HS-27A (cell line): ENCODE measurements at regions not wholly inside any gene's neighbourhood (a gene's known extent, or its start where the extent isn't known, plus 50 kb on each side); places are given as distances from the start of the nearest gene placed in this dataset.

Experiments
- DNase-seq: peaks from one replicate; pipeline ENCODE4 v3.0.0-alpha.2; 2012; ENCODE audit warnings: low read depth, missing footprints

DNA sequence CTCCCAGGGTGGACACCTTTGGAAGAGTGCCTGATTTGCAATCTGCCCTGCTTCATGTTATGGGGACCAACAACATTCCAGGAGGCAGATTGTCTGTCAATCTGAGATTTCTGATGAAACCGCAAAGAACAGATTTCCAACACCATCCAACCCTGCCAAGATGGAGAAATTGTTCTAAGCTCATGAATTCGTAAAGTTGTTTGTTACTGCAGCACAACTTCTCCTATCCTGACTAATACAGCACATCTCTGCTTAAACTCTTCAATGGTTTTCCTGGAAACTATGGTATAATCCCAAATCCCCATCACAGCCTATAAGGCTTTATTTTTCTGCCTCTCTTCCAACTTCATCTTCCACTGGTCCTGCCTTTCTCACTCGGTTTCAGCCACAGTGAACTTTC lies 210.3 kb upstream of the TSHZ3 start:
- DNase-seq: no peak

- no peak for DNase-seq
Observed at GRCh38 chr19:31560086-31561060, 211.1 kb upstream of the TSHZ3 start.

DNA sequence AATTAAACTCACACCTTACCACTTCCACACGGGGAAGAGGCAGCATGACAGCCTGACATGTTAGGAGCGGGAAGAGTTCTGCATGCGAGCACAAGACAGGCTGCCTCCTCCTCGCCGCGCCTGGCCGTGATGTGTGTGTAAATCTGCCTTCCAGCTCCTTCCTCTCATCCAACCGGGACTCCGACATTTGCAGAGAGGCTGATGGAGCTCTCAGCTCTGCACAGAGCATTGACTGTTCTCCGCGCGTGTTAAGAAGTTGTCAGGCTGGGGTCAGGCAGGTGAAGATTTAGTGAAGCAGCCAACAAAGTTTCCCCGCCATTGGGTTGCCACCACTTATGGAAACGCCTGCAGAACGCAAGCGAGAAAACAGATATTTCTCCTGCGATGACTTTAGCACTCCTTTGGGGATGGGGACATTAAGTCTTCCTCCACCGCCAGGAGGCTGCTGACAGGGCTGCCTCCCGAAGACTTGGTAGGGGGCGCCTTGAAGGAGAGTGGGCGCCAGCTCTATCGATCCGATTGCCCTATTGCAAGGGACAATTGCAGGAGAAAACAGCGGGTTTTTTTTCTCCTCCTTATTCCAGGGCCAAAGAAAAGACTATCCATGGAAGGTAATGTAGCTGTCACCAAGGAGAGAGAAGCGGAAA lies 213.9 kb upstream of the TSHZ3 start:
- no peak for DNase-seq

GRCh38 chr19:31567776-31568175 lies 218.5 kb upstream of the TSHZ3 start:
- DNase-seq: no peak

DNA sequence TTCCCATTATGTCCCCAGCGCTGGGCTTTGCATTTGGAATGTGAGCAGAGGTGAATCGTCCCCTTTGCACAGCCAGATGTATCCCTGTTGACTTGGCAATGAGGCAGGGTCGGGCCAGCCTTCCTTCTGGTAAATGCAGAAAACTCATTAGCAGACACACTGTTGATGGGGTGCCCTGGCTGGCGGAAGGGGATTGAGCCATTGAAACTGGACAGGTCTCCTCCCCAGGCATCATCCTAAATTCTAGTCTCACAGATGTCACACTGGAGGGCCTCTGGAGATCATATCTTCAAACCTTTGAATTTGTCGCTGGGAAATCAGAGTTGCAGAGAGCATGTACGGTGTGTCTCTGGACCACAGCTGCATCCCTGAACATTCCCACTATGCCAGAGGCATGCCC lies 219.5 kb upstream of the TSHZ3 start:
- DNase-seq: no peak

- DNase-seq: no peak
Observed at GRCh38 chr19:31570718-31571117, 221.5 kb upstream of the TSHZ3 start.

- DNase-seq: no peak
Observed at GRCh38 chr19:31572102-31572975, 223.1 kb upstream of the TSHZ3 start.

DNA sequence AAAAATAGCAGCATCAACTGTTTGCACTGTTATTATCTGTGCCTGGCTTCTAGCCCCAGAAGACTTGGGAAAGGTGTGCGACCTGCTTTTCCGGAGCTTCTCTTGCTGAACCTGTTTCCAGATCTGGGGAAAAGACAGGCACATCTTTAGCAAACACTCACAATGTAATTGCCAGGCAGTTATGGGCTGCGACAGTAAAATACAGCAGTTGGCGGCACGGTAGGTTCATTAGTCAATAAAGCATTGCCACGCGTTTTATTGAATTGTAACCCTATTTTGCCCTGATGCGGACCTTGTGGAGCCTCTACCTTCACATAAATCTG lies 223.7 kb upstream of the TSHZ3 start:
- DNase-seq: no peak

DNA sequence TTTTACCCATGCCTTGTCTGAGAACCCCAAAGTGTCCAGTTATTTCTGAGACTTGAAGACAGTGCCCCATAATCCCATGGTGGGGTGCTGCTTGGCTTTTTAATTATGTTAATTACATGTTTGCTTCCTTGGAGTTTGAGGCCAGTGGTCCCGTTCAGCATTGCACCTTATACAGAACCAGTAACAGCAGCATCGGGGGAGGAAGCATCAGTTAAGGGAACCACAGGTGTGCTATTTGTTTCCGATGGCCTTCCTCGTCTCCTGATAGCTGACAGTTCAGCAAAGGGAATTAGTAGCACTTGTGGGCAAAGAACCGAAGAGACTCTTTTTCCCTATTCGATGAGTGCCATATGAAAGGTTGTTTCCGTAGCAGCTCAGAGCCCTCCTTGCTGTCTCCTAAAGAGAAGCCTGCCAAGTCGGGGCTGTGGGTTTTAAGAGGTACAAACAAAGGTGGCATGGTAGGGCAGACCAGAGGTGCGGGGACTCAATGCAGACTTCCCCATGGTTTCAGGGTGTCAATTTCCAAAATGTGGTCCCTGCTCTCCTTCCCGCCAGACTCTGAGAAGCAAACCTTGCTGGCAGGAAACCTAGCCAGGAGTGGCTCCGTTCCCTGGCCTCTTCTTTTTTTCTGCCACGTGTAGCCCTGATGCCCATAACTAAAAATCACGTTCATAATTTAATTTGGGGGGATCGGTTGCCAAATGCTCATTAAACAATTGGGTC lies 225.2 kb upstream of the TSHZ3 start:
- no peak for DNase-seq

DNA sequence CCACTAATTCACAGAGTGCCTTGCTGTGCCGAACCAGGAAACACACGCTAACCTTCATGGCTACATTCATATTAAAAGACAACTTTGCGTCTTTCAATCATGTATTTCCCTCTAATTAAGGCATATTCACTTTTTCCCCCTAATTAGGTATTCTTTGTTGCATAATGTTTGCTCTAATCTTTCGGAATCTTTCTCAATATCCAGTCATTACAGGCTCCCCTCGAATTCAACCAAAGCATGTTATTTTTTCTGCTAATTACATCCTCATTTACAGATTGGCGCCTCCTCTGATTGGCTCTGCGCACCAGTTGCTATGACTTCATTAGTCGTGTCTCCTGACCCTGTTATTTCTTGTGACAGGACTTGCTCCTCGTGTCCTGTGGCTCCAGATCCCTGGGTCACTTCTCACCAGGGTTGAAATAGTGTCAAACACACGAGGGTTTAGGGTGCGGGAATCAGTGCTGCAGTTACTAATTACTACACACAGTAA lies 226.7 kb upstream of the TSHZ3 start:
- no peak for DNase-seq

DNA sequence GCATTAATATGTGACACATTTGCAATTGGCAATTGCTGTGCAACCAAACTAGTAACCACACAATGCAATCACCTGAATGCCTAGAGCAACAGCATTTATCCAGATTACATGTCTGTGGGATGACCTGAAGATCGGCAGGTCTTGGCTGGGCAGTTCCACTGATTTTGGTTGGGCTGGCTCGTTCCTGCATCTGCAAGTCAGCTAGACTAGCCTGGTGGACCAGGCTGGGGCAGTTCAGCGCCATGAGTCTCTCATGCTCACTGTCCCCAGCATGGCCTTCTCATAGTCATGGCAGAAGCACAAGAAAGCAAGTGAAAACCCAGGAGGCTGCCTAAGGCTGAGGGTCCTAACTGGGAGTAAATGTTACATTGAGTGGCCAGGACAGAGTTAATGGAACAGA lies 229.1 kb upstream of the TSHZ3 start:
- no peak for DNase-seq

- no peak for DNase-seq
Observed at GRCh38 chr19:31583148-31583547, 233.9 kb upstream of the TSHZ3 start.

- no peak for DNase-seq
Observed at GRCh38 chr19:31586282-31586681, 237.0 kb upstream of the TSHZ3 start.

DNA sequence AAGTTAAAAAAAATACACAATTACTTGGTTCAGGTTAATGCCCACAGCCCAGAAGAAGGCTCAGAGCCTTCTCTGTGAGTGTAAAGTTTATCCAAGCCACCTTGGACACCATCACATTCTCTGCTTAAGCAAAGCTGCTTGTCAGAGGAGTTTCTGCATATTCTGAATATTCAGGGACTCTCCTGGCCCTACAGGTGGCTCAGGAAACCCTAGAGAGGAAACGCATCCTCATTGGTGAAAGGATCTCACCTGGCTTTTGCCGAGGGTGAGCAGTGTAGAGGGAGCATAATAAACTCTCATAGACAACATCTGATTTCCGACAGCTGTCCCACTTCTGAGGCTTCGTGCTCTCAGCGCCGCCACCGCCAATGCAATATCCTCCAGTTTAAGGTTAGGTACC lies 239.9 kb upstream of the TSHZ3 start:
- no peak for DNase-seq

DNA sequence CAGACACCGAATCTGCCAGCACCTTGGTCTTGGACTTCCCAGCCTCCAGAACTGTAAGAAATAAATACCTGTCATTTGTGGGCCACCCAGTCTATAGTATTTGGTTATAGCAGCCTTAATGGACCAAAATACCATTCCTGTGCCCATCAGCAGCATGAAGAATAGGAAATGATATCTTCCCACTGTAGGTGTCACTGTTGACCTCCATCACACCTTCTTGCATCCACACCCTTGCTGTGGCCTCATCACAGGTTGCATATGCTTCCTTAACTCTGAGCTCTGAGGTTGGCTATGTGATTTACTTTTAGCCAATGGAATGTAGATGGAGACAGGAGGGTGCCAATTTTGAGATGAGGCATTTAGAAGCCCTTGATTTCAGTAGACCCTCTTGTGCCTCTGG lies 242.0 kb upstream of the TSHZ3 start:
- DNase-seq: no peak

DNA sequence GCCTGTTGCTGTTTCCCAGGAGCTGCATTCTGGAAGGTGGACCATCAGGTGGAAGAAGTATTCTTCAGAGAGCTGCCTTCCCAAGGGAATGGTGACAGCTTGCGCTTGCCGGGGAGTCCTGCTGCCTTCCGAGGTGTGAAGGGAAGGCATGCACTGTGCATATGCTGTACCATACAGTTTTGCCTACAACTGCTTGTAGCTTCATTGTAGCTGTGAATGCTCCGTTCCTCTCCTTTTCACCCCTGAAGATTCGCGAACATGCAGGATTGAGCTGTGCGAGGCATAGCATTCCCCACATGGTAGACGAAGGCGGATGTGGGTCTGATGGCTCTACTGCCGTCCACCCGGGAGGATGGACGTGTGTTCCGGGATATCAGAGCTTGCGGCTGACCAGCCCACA lies 243.2 kb upstream of the TSHZ3 start:
- DNase-seq: no peak

GRCh38 chr19:31594701-31595100 lies 245.5 kb upstream of the TSHZ3 start:
- no peak for DNase-seq

- DNase-seq: no peak
Observed at GRCh38 chr19:31595521-31595920, 246.3 kb upstream of the TSHZ3 start.

- DNase-seq: no peak
Observed at GRCh38 chr19:31596751-31597150, 247.5 kb upstream of the TSHZ3 start.

- no peak for DNase-seq
Observed at GRCh38 chr19:31597616-31598015, 248.4 kb upstream of the TSHZ3 start.

DNA sequence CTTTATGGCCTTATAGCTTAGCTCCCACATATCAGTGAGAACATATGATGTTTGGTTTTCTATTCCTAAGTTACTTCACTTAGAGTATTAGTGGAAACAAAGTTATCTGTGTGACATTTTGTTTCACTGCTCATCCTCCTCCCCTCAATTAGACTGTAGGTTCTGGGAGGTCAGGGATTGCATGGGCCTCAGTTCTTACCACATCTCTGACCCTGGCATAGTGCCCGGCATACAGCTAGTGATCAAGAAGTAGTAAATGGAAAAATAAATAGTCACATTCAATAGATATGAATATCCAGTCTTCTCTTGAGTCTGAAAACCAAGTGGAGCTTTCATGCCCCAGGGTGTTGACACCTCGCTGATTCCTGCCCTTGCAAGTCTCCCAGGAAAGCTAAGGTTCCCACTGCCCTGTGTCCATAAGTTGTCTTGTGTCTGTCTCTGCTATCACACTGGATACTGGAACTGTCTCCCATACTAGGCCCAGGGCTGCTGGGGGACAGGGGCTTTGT lies 249.5 kb upstream of the TSHZ3 start:
- DNase-seq: no peak
